H1 (cell line): ENCODE measurements at regions not wholly inside any gene's neighbourhood (a gene's known extent, or its start where the extent isn't known, plus 50 kb on each side); places are given as distances from the start of the nearest gene placed in this dataset.

Experiments
- CTCF ChIA-PET: fragments of 300-600 bp; sonication (Branson Sonifier 250); formaldehyde crosslinking; loops from one replicate; lab custom pipeline; 2021; ENCODE audit not compliant: partially characterized antibody; lab: Charles Lee
- POLR2A ChIA-PET: fragments of 300-600 bp; sonication (Branson Sonifier 250); formaldehyde crosslinking; loops from one replicate; lab custom pipeline; 2021; ENCODE audit warnings: inconsistent platforms; ENCODE audit not compliant: partially characterized antibody; lab: Charles Lee
- DNase-seq, 2 experiments: peaks; one replicate each; pipeline versions ENCODE4 v3.0.0 to v3.0.0-alpha.2; 2010 to 2022; ENCODE audit warnings: low spot score in 2 of 2, low read depth in 1 of 2, mixed read lengths in 1 of 2
- FAIRE-seq: peaks from 2 replicates; lab custom pipeline; 2011; peaks lifted over from hg19 to GRCh38; lab: Jason Lieb, UNC
- H2AFZ ChIP-seq: 2 replicates; pipeline ENCODE4 v1.8.1; 2012; ENCODE audit warnings: low read length, inconsistent platforms
- H2AK5ac ChIP-seq: 2 replicates; pipeline ENCODE4 v1.6.1; 2013; ENCODE audit warnings: low read depth, low read length
- H2BK120ac ChIP-seq: replicated peaks from 2 replicates; pipeline ENCODE3; 2013; ENCODE audit warnings: low read depth, low read length, inconsistent platforms
- H2BK12ac ChIP-seq: 2 replicates; pipeline ENCODE4 v1.6.1; 2013; ENCODE audit warnings: low read depth, low read length
- H2BK15ac ChIP-seq: 2 replicates; pipeline ENCODE4 v1.6.1; 2013; ENCODE audit warnings: low read length
- H2BK20ac ChIP-seq: 2 replicates; pipeline ENCODE4 v1.6.1; 2013; ENCODE audit warnings: low read length
- H2BK5ac ChIP-seq: 2 replicates; pipeline ENCODE4 v1.6.1; 2013; ENCODE audit warnings: low read depth, low read length
- H3K14ac ChIP-seq: 2 replicates; pipeline ENCODE4 v1.6.1; 2013; ENCODE audit warnings: inconsistent platforms; ENCODE audit not compliant: insufficient read length
- H3K18ac ChIP-seq: 2 replicates; pipeline ENCODE4 v1.6.1; 2013; ENCODE audit warnings: low read length; ENCODE audit errors: extremely low read depth
- H3K23ac ChIP-seq: 2 replicates; pipeline ENCODE4 v1.6.1; 2013; ENCODE audit warnings: inconsistent platforms; ENCODE audit not compliant: insufficient read length
- H3K23me2 ChIP-seq: 2 replicates; pipeline ENCODE4 v1.6.1; 2013; ENCODE audit warnings: low read depth, low read length
- H3K27ac ChIP-seq: 2 replicates; pipeline ENCODE4 v1.6.1; 2011; ENCODE audit warnings: low read depth, low read length, inconsistent platforms
- H3K27me3 ChIP-seq, 4 experiments: replicated peaks in 1 of 4; 1 replicate in 1 of 4; 2 replicates in 3 of 4; pipeline versions ENCODE4 v1.6.1 to v1.8.1; 2011 to 2013; ENCODE audit warnings: low read length in 3 of 4, mild to moderate bottlenecking in 3 of 4, inconsistent platforms in 2 of 4, mixed read lengths in 2 of 4, moderate library complexity in 1 of 4; ENCODE audit not compliant: control insufficient read depth in 3 of 4, insufficient read depth in 3 of 4; ENCODE audit errors: extremely low read depth in 1 of 4
- H3K36me3 ChIP-seq, 4 experiments: 2 replicates each; pipeline versions ENCODE4 v1.6.1 to v1.8.1; 2011 to 2013; ENCODE audit warnings: mild to moderate bottlenecking in 4 of 4, low read length in 3 of 4, moderate library complexity in 2 of 4, control low read depth in 1 of 4, inconsistent platforms in 1 of 4; ENCODE audit not compliant: insufficient read depth in 4 of 4, control insufficient read depth in 2 of 4
- H3K4ac ChIP-seq: replicated peaks from 2 replicates; pipeline ENCODE3; 2013; ENCODE audit warnings: low read length, low read depth, mixed read lengths, inconsistent platforms; ENCODE audit not compliant: insufficient read length
- H3K4me1 ChIP-seq, 4 experiments: replicated peaks in 1 of 4; 1 replicate in 1 of 4; 2 replicates in 3 of 4; pipeline versions ENCODE4 v1.6.1 to v1.8.1; 2011 to 2013; ENCODE audit warnings: low read length in 3 of 4, inconsistent platforms in 2 of 4, mixed read lengths in 1 of 4; ENCODE audit not compliant: insufficient read depth in 4 of 4, control insufficient read depth in 3 of 4
- H3K4me2 ChIP-seq, 2 experiments: 2 replicates each; pipeline versions ENCODE4 v1.6.1 to v1.8.1; 2011 to 2013; ENCODE audit warnings: low read depth in 2 of 2, low read length in 2 of 2, control low read depth in 1 of 2, inconsistent platforms in 1 of 2, mild to moderate bottlenecking in 1 of 2; ENCODE audit not compliant: insufficient read depth in 1 of 2
- H3K4me3 ChIP-seq, 4 experiments: fragments of 200-600, 300-600 bp in 1 of 4; sonication (generic), shearing (Covaris generic), sonication (Bioruptor Twin) in 1 of 4; 2 replicates each; pipeline versions ENCODE4 v1.5.1 to v1.8.1; 2011 to 2016; ENCODE audit warnings: low read length in 4 of 4, low read depth in 3 of 4, control low read depth in 2 of 4, inconsistent platforms in 2 of 4, mild to moderate bottlenecking in 2 of 4, mixed read lengths in 1 of 4, moderate library complexity in 1 of 4; ENCODE audit not compliant: insufficient read depth in 2 of 4; ENCODE audit errors: extremely low read depth in 1 of 4
- H3K56ac ChIP-seq: replicated peaks from 2 replicates; pipeline ENCODE3; 2013; ENCODE audit warnings: low read depth, mild to moderate bottlenecking, mixed read lengths, low read length, inconsistent platforms; ENCODE audit not compliant: insufficient read length
- H3K79me1 ChIP-seq: 2 replicates; pipeline ENCODE4 v1.6.1; 2013; ENCODE audit warnings: low read depth, low read length, control low read depth
- H3K79me2 ChIP-seq, 2 experiments: 2 replicates each; pipeline versions ENCODE4 v1.6.1 to v1.8.1; 2012 to 2013; ENCODE audit warnings: low read length in 2 of 2, mild to moderate bottlenecking in 2 of 2, inconsistent platforms in 1 of 2; ENCODE audit not compliant: insufficient read depth in 2 of 2, control insufficient read depth in 1 of 2
- H3K9ac ChIP-seq, 4 experiments: replicated peaks in 1 of 4; 1 replicate in 1 of 4; 2 replicates in 3 of 4; pipeline versions ENCODE4 v1.6.1 to v1.8.1; 2011 to 2013; ENCODE audit warnings: low read depth in 3 of 4, low read length in 3 of 4, control low read depth in 2 of 4, mild to moderate bottlenecking in 2 of 4, moderate library complexity in 2 of 4, inconsistent platforms in 1 of 4; ENCODE audit errors: extremely low read depth in 1 of 4
- H3K9me3 ChIP-seq, 2 experiments: 2 replicates each; pipeline versions ENCODE4 v1.6.1 to v1.8.1; 2012 to 2013; ENCODE audit warnings: mild to moderate bottlenecking in 2 of 2, moderate library complexity in 2 of 2, control low read depth in 1 of 2, inconsistent platforms in 1 of 2, low read depth in 1 of 2, low read length in 1 of 2, mixed read lengths in 1 of 2; ENCODE audit not compliant: insufficient read depth in 2 of 2
- H4K20me1 ChIP-seq, 2 experiments: replicated peaks in 1 of 2; 2 replicates each; pipeline versions ENCODE3 to v1.8.1; 2011 to 2013; ENCODE audit warnings: inconsistent platforms in 2 of 2, low read length in 2 of 2, mild to moderate bottlenecking in 1 of 2; ENCODE audit not compliant: insufficient read depth in 2 of 2, control insufficient read depth in 1 of 2
- H4K5ac ChIP-seq: 2 replicates; pipeline ENCODE4 v1.6.1; 2013; ENCODE audit warnings: low read length, low read depth, mixed read lengths, inconsistent platforms; ENCODE audit not compliant: insufficient read length
- H4K8ac ChIP-seq: 2 replicates; pipeline ENCODE4 v1.8.0; 2013; ENCODE audit warnings: mild to moderate bottlenecking, moderate library complexity, low read length, inconsistent platforms; ENCODE audit not compliant: insufficient read depth; ENCODE audit errors: extremely low read depth
- H4K91ac ChIP-seq: replicated peaks from 2 replicates; pipeline ENCODE3; 2013; ENCODE audit warnings: low read length, mixed read lengths, inconsistent platforms; ENCODE audit not compliant: insufficient read length
- ATF3 ChIP-seq: IDR thresholded peaks from 2 replicates; pipeline ENCODE4 v1.6.1; 2011; ENCODE audit warnings: low read depth, mild to moderate bottlenecking, low read length; ENCODE audit not compliant: insufficient read depth
- CBX5 ChIP-seq: fragments of 300-800, 300-1000 bp; sonication (generic); IDR thresholded peaks from 2 replicates; pipeline ENCODE4 v1.7.1; 2016; ENCODE audit warnings: antibody characterized with exemption, low read length, low read depth
- CBX8 ChIP-seq: fragments of 300-800, 300-1000 bp; sonication (generic); IDR thresholded peaks from 2 replicates; pipeline ENCODE4 v1.7.1; 2016; ENCODE audit warnings: low read depth, low read length, borderline replicate concordance
- GABPA ChIP-seq: IDR thresholded peaks from 2 replicates; pipeline ENCODE4 v1.6.1; 2011; ENCODE audit warnings: mild to moderate bottlenecking, low read length, moderate library complexity, borderline replicate concordance; ENCODE audit not compliant: insufficient read depth
- GTF2F1 ChIP-seq: IDR thresholded peaks from 2 replicates; pipeline ENCODE4 v1.6.1; 2012; ENCODE audit warnings: low read depth, low read length, improper control_type of control experiment, borderline replicate concordance
- HDAC2 ChIP-seq, 2 experiments: fragments of 300-600 bp in 1 of 2; sonication (generic) in 1 of 2; IDR thresholded peaks; 2 replicates each; pipeline ENCODE4 v1.6.1; 2011 to 2012; ENCODE audit warnings: low read depth in 2 of 2, low read length in 2 of 2, mild to moderate bottlenecking in 2 of 2, moderate library complexity in 2 of 2, borderline replicate concordance in 1 of 2, inconsistent platforms in 1 of 2
- KDM1A ChIP-seq: fragments of 200-600, 300-600 bp; sonication (generic); IDR thresholded peaks from 2 replicates; pipeline ENCODE4 v1.7.1; 2016; ENCODE audit warnings: mild to moderate bottlenecking, low read length, borderline replicate concordance
- MAFK ChIP-seq: IDR thresholded peaks from 2 replicates; pipeline ENCODE4 v1.6.1; 2012; ENCODE audit warnings: low read depth, mild to moderate bottlenecking, improper control_type of control experiment, low read length
- POLR2AphosphoS5 ChIP-seq: IDR thresholded peaks from 2 replicates; pipeline ENCODE4 v1.6.1; 2011; ENCODE audit warnings: low read depth, low read length
- RAD21 ChIP-seq, 2 experiments: IDR thresholded peaks in 1 of 2; conservative IDR thresholded peaks in 1 of 2; 2 replicates each; pipeline ENCODE4 v1.6.1; 2011; ENCODE audit warnings: low read depth in 2 of 2, low read length in 2 of 2, improper control_type of control experiment in 1 of 2, inconsistent platforms in 1 of 2, mild to moderate bottlenecking in 1 of 2, moderate library complexity in 1 of 2
- SIN3A ChIP-seq, 2 experiments: IDR thresholded peaks in 1 of 2; conservative IDR thresholded peaks in 1 of 2; 2 replicates each; pipeline ENCODE4 v1.6.1; 2011 to 2012; ENCODE audit warnings: low read length in 2 of 2, improper control_type of control experiment in 1 of 2, low read depth in 1 of 2, mild to moderate bottlenecking in 1 of 2
- SUZ12 ChIP-seq: fragments of 200-600 bp; sonication (generic); IDR thresholded peaks from 2 replicates; pipeline ENCODE4 v1.6.1; 2012; ENCODE audit warnings: mild to moderate bottlenecking, inconsistent platforms, low read length, moderate library complexity, mixed read lengths
- TEAD4 ChIP-seq: IDR thresholded peaks from 2 replicates; pipeline ENCODE4 v1.6.1; 2012; ENCODE audit warnings: low read depth, low read length, inconsistent platforms, mixed read lengths
- WGBS, 2 experiments: shearing (Covaris generic) in 1 of 2; methylation state at CpG; one replicate each; pipeline versions ENCODE4 v1.1.6 to v1.1.7; 2013 to 2015; ENCODE audit warnings: low lambda C conversion rate in 2 of 2, mixed read lengths in 2 of 2, inconsistent platforms in 1 of 2, low coverage in 1 of 2, missing lambda C conversion rate in 1 of 2; ENCODE audit not compliant: insufficient replicate concordance in 2 of 2, insufficient coverage in 1 of 2, insufficient read length in 1 of 2; ENCODE audit errors: extremely low coverage in 1 of 2, missing lambda C conversion rate in 1 of 2; 5-methylcytosine and 5-hydroxymethylcytosine counted together

- no peak overlapping the region for H2BK5ac ChIP-seq
- POLR2A ChIA-PET = no interaction called here
- no peak overlapping the region for H3K9ac ChIP-seq
- H3K4me1 ChIP-seq = no peaks in the 10 kb centered on the region; a peak in 1 of 7 replicates
- CTCF ChIA-PET = interaction anchor here (2.0 kb wide), 1 partner anchor 13 kb away, joined by 8 read pairs; no protein-coding TSS in a partner anchor
- H3K79me2 ChIP-seq = no peaks in the 10 kb centered on the region
- H3K27me3 ChIP-seq = no peaks in the 10 kb centered on the region
- no peak overlapping the region for H2BK12ac ChIP-seq
- no peaks in the 10 kb centered on the region; the same call in 1 of the 2 replicates for H3K23me2 ChIP-seq
- no peak overlapping the region for H3K4me2 ChIP-seq
- no peak overlapping the region for H4K91ac ChIP-seq
- no peak overlapping the region for H3K14ac ChIP-seq
- H3K9me3 ChIP-seq = no peaks in the 10 kb centered on the region
- no peak overlapping the region for H3K56ac ChIP-seq
- no peaks in the 10 kb centered on the region for H3K36me3 ChIP-seq
- H2BK15ac ChIP-seq = no peak overlapping the region
- H3K18ac ChIP-seq = no peak overlapping the region
- no peaks in the 10 kb centered on the region for H3K79me1 ChIP-seq
- no peak overlapping the region for H2AK5ac ChIP-seq
- DNase-seq = no peak
- no peak overlapping the region for H2BK20ac ChIP-seq
- no peak overlapping the region for H4K8ac ChIP-seq
- H3K4me3 ChIP-seq = no peak overlapping the region
- no peak overlapping the region for H3K27ac ChIP-seq
- H4K5ac ChIP-seq = no peak overlapping the region
- no peak overlapping the region for H3K23ac ChIP-seq
- no peak overlapping the region for H2AFZ ChIP-seq
- no peak for FAIRE-seq
- 85% methylated on average over 1 of the region's 1 CpG; no CpG with 5 or more reads in 1 of the 2 experiments for WGBS, 2 experiments
- no peak overlapping the region for H2BK120ac ChIP-seq
- no peak overlapping the region for H3K4ac ChIP-seq
- H4K20me1 ChIP-seq = no peaks in the 10 kb centered on the region
- TF ChIP-seq GTF2F1 (no peak), MAFK (no peak), SUZ12 (no peak), TEAD4 (no peak), POLR2AphosphoS5 (no peak), HDAC2 (IDR thresholded peaks at IDR 0.05; ENCODE audit: borderline replicate concordance in 1 of 2, low read depth in 2 of 2, low read length in 2 of 2) (no peak), CBX8 (no peak), ATF3 (no peak), KDM1A (no peak), SIN3A (conservative IDR thresholded peaks at IDR 0.05 in 1 of 2, IDR thresholded peaks at IDR 0.05 in 1 of 2; ENCODE audit: low read depth in 1 of 2, low read length in 2 of 2) (no peak), GABPA (no peak), CBX5 (no peak), RAD21 (IDR thresholded peaks at IDR 0.05 in 1 of 2, conservative IDR thresholded peaks at IDR 0.05 in 1 of 2; ENCODE audit: low read depth in 2 of 2, low read length in 2 of 2) (no peak)
Measured at GRCh38 chr13:73273276-73273675, 214.5 kb downstream of the KLF5 start.
